ENCODE measurements at regions not wholly inside any gene's neighbourhood (a gene's known extent, or its start where the extent isn't known, plus 50 kb on each side); places are given as distances from the start of the nearest gene placed in this dataset.

GRCh38 chr3:41024031-41024836, 175.1 kb upstream of the CTNNB1 start:
- TF ChIP-seq, protein P1, sequence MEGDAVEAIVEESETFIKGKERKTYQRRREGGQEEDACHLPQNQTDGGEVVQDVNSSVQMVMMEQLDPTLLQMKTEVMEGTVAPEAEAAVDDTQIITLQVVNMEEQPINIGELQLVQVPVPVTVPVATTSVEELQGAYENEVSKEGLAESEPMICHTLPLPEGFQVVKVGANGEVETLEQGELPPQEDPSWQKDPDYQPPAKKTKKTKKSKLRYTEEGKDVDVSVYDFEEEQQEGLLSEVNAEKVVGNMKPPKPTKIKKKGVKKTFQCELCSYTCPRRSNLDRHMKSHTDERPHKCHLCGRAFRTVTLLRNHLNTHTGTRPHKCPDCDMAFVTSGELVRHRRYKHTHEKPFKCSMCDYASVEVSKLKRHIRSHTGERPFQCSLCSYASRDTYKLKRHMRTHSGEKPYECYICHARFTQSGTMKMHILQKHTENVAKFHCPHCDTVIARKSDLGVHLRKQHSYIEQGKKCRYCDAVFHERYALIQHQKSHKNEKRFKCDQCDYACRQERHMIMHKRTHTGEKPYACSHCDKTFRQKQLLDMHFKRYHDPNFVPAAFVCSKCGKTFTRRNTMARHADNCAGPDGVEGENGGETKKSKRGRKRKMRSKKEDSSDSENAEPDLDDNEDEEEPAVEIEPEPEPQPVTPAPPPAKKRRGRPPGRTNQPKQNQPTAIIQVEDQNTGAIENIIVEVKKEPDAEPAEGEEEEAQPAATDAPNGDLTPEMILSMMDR (IDR thresholded peaks at IDR 0.05) = no peak
- no peak for TF ChIP-seq POLR2A (IDR thresholded peaks at IDR 0.05)

All from breast epithelium (tissue), 3 donors.